Ovary (tissue), 7 donors: ENCODE measurements at regions not wholly inside any gene's neighbourhood (a gene's known extent, or its start where the extent isn't known, plus 50 kb on each side); places are given as distances from the start of the nearest gene placed in this dataset.

ENCODE experiments used
- DNase-seq, 5 donors: peaks; one replicate each; pipeline ENCODE4 v3.0.0-alpha.2; 2019 to 2020
- H3K27ac ChIP-seq, 2 donors: fragments of 200-600 bp; one replicate each; pipeline versions ENCODE4 v1.5.1 to v1.8.0; 2019 to 2022
- H3K27me3 ChIP-seq: fragments of 200-600 bp; one replicate; pipeline ENCODE4 v1.8.0; 2022
- H3K36me3 ChIP-seq: fragments of 200-600 bp; sonication (generic); one replicate; pipeline ENCODE4 v1.5.1; 2019
- H3K4me1 ChIP-seq: one replicate; pipeline ENCODE4 v1.8.1; 2013; ENCODE audit warnings: mild to moderate bottlenecking, moderate library complexity; ENCODE audit not compliant: insufficient read depth
- H3K4me3 ChIP-seq: fragments of 200-600 bp; sonication (generic); one replicate; pipeline ENCODE4 v1.5.1; 2017
- H3K9me3 ChIP-seq, 2 donors: fragments of 200-600 bp in 1 of 2; sonication (generic) in 1 of 2; one replicate each; pipeline versions ENCODE4 v1.5.1 to v1.8.1; 2013 to 2019; ENCODE audit warnings: mild to moderate bottlenecking in 1 of 2, moderate library complexity in 1 of 2
- CTCF ChIP-seq, 3 donors: fragments of 450-650 bp in 2 of 3; fragments of 200-600 bp in 1 of 3; IDR thresholded peaks; one replicate each; pipeline versions ENCODE4 v1.5.1 to v1.8.0; 2016 to 2022; ENCODE audit warnings: antibody characterized with exemption in 3 of 3, mild to moderate bottlenecking in 1 of 3
- EP300 ChIP-seq: sonication (generic); formaldehyde crosslinking; IDR thresholded peaks from one replicate; pipeline ENCODE4 v1.6.1; 2017; ENCODE audit warnings: antibody characterized with exemption
- POLR2A ChIP-seq: fragments of 450-650 bp; IDR thresholded peaks from one replicate; pipeline ENCODE4 v1.6.1; 2017; ENCODE audit warnings: antibody characterized with exemption, mild to moderate bottlenecking, moderate library complexity
- WGBS, 3 donors: extraction: QIAGEN DNeasy Blood & Tissue Kit in 1 of 3; methylation state at CpG; one replicate each; pipeline versions ENCODE4 v1.1.5 to v1.1.7; 2013 to 2017; 5-methylcytosine and 5-hydroxymethylcytosine counted together
- intact Hi-C, 4 donors: fragments of 100-400 bp; cut with DNase I; formaldehyde crosslinking; loops; one replicate each; pipeline versions ENCODE4 v1.11.0 to v1.15.1; 2022 to 2023
- donor health status: DM: no; HTN: no; CAD: no; lungs with moderate emphysema.
- donor health status: DM: no; HTN: no; CAD: no.
- donor health status: Bipolar disorder and iron deficiency.
- donor health status: DM: no; HTN: no; CAD: no.
- donor health status: DM: yes; HTN: yes; CAD: no.

- 93 to 96% (median 94%) methylated on average over 5 of the region's 5 CpGs for WGBS, 3 donors
- no peak overlapping the region for H3K27ac ChIP-seq
- no peaks in the 10 kb centered on the region for H3K9me3 ChIP-seq
- H3K4me3 ChIP-seq = no peak overlapping the region
- H3K4me1 ChIP-seq = no peaks in the 10 kb centered on the region
- no peaks in the 10 kb centered on the region for H3K36me3 ChIP-seq
- H3K27me3 ChIP-seq = no peaks in the 10 kb centered on the region
- DNase-seq = no peak
- intact Hi-C loops = no loop called here
- TF ChIP-seq POLR2A (no peak), CTCF (IDR thresholded peaks at IDR 0.05) (no peak), EP300 (no peak)
Measured at GRCh38 chr5:39605145-39605544, 180.4 kb upstream of the DAB2 start.

DNA sequence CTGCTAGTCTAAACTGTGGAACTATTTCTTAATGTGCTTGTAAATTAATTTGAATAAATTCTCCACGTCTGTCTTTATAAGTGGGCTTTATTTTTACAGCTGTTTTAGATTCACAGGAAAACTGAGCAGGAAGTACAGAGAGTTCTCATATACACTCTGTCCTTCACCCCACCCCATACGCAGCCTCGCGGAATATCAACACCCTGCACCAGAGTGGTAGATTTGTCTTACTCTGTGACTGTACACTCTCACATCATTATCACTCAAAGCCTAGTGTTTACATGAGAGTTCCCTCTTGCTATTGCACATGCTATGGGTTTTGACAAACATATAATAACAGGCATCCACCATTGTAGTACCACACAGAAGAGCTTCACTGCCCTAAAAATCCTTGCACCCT lies 179.7 kb upstream of the DAB2 start:
- Histone ChIP-seq H3K4me3 (no peak overlapping the region), H3K36me3 (no peaks in the 10 kb centered on the region), H3K27me3 (no peaks in the 10 kb centered on the region), H3K4me1 (no peaks in the 10 kb centered on the region), H3K27ac (no peak overlapping the region), H3K9me3 (no peaks in the 10 kb centered on the region)
- WGBS, 3 donors = 8 to 26% (median 12%) methylated on average over 4 of the region's 4 CpGs
- TF ChIP-seq CTCF (IDR thresholded peaks at IDR 0.05) (no peak), POLR2A (no peak), EP300 (no peak)
- intact Hi-C loops = no loop called here
- no peak for DNase-seq

GRCh38 chr5:39599721-39600431 lies 175.1 kb upstream of the DAB2 start:
- Histone ChIP-seq H3K4me1 (no peaks in the 10 kb centered on the region), H3K36me3 (no peaks in the 10 kb centered on the region), H3K4me3 (no peak overlapping the region), H3K27me3 (no peaks in the 10 kb centered on the region), H3K27ac (no peak overlapping the region), H3K9me3 (no peaks in the 10 kb centered on the region)
- intact Hi-C loops = no loop called here
- no peak for DNase-seq
- no peak for TF ChIP-seq EP300
- no peak for TF ChIP-seq POLR2A
- TF ChIP-seq CTCF (IDR thresholded peaks at IDR 0.05) = no peak
- WGBS, 3 donors = 21 to 33% (median 23%) methylated on average over 5 of the region's 5 CpGs

GRCh38 chr5:39598661-39599248 lies 174.0 kb upstream of the DAB2 start:
- intact Hi-C loops = no loop called here
- H3K27ac ChIP-seq = no peak overlapping the region
- H3K4me1 ChIP-seq = no peaks in the 10 kb centered on the region
- no peak for DNase-seq
- H3K4me3 ChIP-seq = no peak overlapping the region
- TF ChIP-seq CTCF (IDR thresholded peaks at IDR 0.05) (no peak), POLR2A (no peak), EP300 (no peak)
- no peaks in the 10 kb centered on the region for H3K27me3 ChIP-seq
- 81 to 90% (median 82%) methylated on average over 14 of the region's 14 CpGs for WGBS, 3 donors
- no peaks in the 10 kb centered on the region for H3K36me3 ChIP-seq
- no peaks in the 10 kb centered on the region for H3K9me3 ChIP-seq
